MCF 10A (cell line): ENCODE measurements at regions not wholly inside any gene's neighbourhood (a gene's known extent, or its start where the extent isn't known, plus 50 kb on each side); places are given as distances from the start of the nearest gene placed in this dataset.

Source experiments
- BruUV-seq: library from RNA; stranded (reverse); fragments of 400-500 nt; replicated peaks from 2 replicates; lab custom pipeline; 2021; lab: Mats Ljungman, UMichigan
- CTCF ChIA-PET: fragments of 300-600 bp; sonication (Branson Sonifier 250); formaldehyde crosslinking; extraction: SDS; loops from one replicate; lab custom pipeline; 2021; ENCODE audit warnings: antibody characterized with exemption, inconsistent platforms; lab: Yijun Ruan, JAX
- POLR2A ChIA-PET: fragments of 300-600, 350-650 bp; sonication (Branson Sonifier 250); formaldehyde crosslinking; extraction: SDS; loops from one replicate; lab custom pipeline; 2020; ENCODE audit warnings: antibody characterized with exemption, inconsistent platforms; lab: Yijun Ruan, JAX
- DNase-seq: peaks from one replicate; pipeline ENCODE4 v3.0.0-alpha.2; 2018; ENCODE audit not compliant: unreplicated experiment
- H3K27ac Mint-ChIP-seq: one replicate; pipeline ENCODE4 v1.8.0; 2022; ENCODE audit warnings: mild to moderate bottlenecking, low read depth, mixed read lengths; ENCODE audit not compliant: unreplicated experiment
- H3K27me3 Mint-ChIP-seq: one replicate; pipeline ENCODE4 v1.8.0; 2022; ENCODE audit warnings: mixed read lengths; ENCODE audit not compliant: insufficient read depth, unreplicated experiment
- H3K36me3 Mint-ChIP-seq: one replicate; pipeline ENCODE4 v1.8.0; 2022; ENCODE audit warnings: mild to moderate bottlenecking, moderate library complexity, mixed read lengths; ENCODE audit not compliant: insufficient read depth, unreplicated experiment
- H3K4me1 Mint-ChIP-seq: one replicate; pipeline ENCODE4 v1.8.0; 2022; ENCODE audit warnings: mixed read lengths; ENCODE audit not compliant: insufficient read depth, unreplicated experiment
- H3K4me3 Mint-ChIP-seq: one replicate; pipeline ENCODE4 v1.8.0; 2022; ENCODE audit warnings: mild to moderate bottlenecking, moderate library complexity, mixed read lengths; ENCODE audit not compliant: unreplicated experiment
- H3K9me3 Mint-ChIP-seq: one replicate; pipeline ENCODE4 v1.8.0; 2022; ENCODE audit warnings: mixed read lengths; ENCODE audit not compliant: unreplicated experiment
- intact Hi-C: fragments of 100-400 bp; cut with micrococcal nuclease; formaldehyde crosslinking; loops from 2 replicates; pipeline ENCODE4 v1.14.1; 2022
- TF ChIP-seq, protein P1 (sequence below): fragments of 200-600 bp; IDR thresholded peaks from one replicate; pipeline ENCODE4 v1.8.0; 2022; ENCODE audit warnings: antibody characterized with exemption, mild to moderate bottlenecking; ENCODE audit not compliant: unreplicated experiment

GRCh38 chr2:156909983-156910382, 347.5 kb upstream of the GALNT5 start:
- no TSS peak for BruUV-seq
- Mint-ChIP-seq H3K27me3 (no peaks in the 10 kb centered on the region), H3K4me1 (peaks cover 16% of the 10 kb centered on the region), H3K27ac (no peak overlapping the region), H3K9me3 (no peaks in the 10 kb centered on the region), H3K36me3 (no peaks in the 10 kb centered on the region), H3K4me3 (no peak overlapping the region)
- DNase-seq: no peak
- CTCF ChIA-PET: interaction anchor here (1.1 to 1.9 kb wide), 2 partner anchors 8 to 17 kb away, joined by 3 to 5 read pairs; no protein-coding TSS in a partner anchor
- TF ChIP-seq, protein P1, sequence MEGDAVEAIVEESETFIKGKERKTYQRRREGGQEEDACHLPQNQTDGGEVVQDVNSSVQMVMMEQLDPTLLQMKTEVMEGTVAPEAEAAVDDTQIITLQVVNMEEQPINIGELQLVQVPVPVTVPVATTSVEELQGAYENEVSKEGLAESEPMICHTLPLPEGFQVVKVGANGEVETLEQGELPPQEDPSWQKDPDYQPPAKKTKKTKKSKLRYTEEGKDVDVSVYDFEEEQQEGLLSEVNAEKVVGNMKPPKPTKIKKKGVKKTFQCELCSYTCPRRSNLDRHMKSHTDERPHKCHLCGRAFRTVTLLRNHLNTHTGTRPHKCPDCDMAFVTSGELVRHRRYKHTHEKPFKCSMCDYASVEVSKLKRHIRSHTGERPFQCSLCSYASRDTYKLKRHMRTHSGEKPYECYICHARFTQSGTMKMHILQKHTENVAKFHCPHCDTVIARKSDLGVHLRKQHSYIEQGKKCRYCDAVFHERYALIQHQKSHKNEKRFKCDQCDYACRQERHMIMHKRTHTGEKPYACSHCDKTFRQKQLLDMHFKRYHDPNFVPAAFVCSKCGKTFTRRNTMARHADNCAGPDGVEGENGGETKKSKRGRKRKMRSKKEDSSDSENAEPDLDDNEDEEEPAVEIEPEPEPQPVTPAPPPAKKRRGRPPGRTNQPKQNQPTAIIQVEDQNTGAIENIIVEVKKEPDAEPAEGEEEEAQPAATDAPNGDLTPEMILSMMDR: no peak
- POLR2A ChIA-PET: no interaction called here
- intact Hi-C loops: no loop called here

- Mint-ChIP-seq H3K27ac (no peak overlapping the region), H3K4me1 (no peaks in the 10 kb centered on the region), H3K4me3 (no peak overlapping the region), H3K36me3 (no peaks in the 10 kb centered on the region), H3K27me3 (no peaks in the 10 kb centered on the region), H3K9me3 (no peaks in the 10 kb centered on the region)
- POLR2A ChIA-PET: no interaction called here
- intact Hi-C loops: no loop called here
- no peak for DNase-seq
- TF ChIP-seq, protein P1: no peak
- CTCF ChIA-PET: no interaction called here
- no TSS peak for BruUV-seq
Observed at GRCh38 chr2:156915332-156915731, 342.2 kb upstream of the GALNT5 start.

DNA sequence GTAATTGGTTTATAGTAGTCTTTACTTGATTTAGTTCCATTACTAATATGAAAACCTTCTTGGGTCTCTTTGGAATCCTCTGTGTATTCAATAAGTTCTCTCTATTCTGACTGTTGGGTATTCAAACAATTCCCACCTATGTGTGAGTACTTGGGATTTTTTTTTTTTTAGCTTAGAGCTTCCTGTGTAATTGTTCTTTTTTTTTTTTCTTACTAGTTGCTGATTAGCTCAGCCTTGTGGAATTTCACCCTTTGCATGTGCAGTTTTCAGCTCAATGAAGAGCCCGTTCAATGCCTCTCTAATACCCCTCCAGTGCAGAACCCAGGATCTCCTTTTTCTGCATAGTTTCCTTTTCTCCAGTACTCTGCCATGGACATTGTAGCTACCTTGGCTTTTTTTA, 339.1 kb upstream of the GALNT5 start:
- peaks cover 5% of the 10 kb centered on the region for H3K9me3 Mint-ChIP-seq
- TF ChIP-seq, protein P1: no peak
- no peaks in the 10 kb centered on the region for H3K4me1 Mint-ChIP-seq
- no TSS peak for BruUV-seq
- ChIA-PET POLR2A (no interaction called here), CTCF (interaction anchor here (0.6 to 0.9 kb wide), 2 partner anchors 8 to 40 kb away, joined by 3 read pairs; no protein-coding TSS in a partner anchor)
- no peak for DNase-seq
- H3K27me3 Mint-ChIP-seq: no peaks in the 10 kb centered on the region
- intact Hi-C loops: no loop called here
- no peak overlapping the region for H3K4me3 Mint-ChIP-seq
- no peak overlapping the region for H3K27ac Mint-ChIP-seq
- H3K36me3 Mint-ChIP-seq: peaks cover 8% of the 10 kb centered on the region

DNA sequence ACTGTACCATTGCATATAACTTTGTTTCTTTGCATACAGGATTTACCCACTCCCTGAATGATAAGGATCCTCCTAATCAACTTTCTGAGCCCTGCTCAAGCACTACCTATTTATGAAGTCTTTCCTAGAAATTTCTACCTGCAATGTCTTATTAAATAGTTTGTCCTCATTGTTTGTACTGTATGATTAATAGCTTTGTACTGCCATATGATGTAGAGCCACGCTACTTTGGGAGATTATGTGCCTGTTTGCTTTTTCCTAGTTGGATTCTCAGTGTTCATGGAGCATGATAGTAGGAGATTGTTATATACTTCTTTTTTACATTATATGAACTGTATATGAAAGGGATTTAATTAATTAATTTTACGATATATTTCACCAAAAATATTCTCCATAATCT, 327.1 kb upstream of the GALNT5 start:
- intact Hi-C loops: no loop called here
- no TSS peak for BruUV-seq
- peaks cover 15% of the 10 kb centered on the region for H3K9me3 Mint-ChIP-seq

More for the DNA sequence above, 327.1 kb upstream of the GALNT5 start:
- no peaks in the 10 kb centered on the region for H3K27me3 Mint-ChIP-seq
- no peaks in the 10 kb centered on the region for H3K36me3 Mint-ChIP-seq
- H3K4me3 Mint-ChIP-seq: no peak overlapping the region
- no peak overlapping the region for H3K27ac Mint-ChIP-seq
- DNase-seq: no peak
- H3K4me1 Mint-ChIP-seq: peaks cover 6% of the 10 kb centered on the region
- TF ChIP-seq, protein P1: no peak
- CTCF ChIA-PET: interaction anchor here (0.6 kb wide), 1 partner anchor 1498 kb away, joined by 3 read pairs; no protein-coding TSS in a partner anchor
- POLR2A ChIA-PET: interaction anchor here (0.8 kb wide), 1 partner anchor 300 kb away, joined by 3 read pairs; no protein-coding TSS in a partner anchor
